H1 (cell line): ENCODE measurements at regions not wholly inside any gene's neighbourhood (a gene's known extent, or its start where the extent isn't known, plus 50 kb on each side); places are given as distances from the start of the nearest gene placed in this dataset.

Experiments used
- CHD1 ChIP-seq: IDR thresholded peaks from 2 replicates; pipeline ENCODE4 v1.6.1; 2012; ENCODE audit warnings: low read depth, low read length, improper control_type of control experiment
- EGR1 ChIP-seq: IDR thresholded peaks from 2 replicates; pipeline ENCODE4 v1.6.1; 2011; ENCODE audit warnings: low read depth, low read length, borderline replicate concordance
- JUN ChIP-seq: IDR thresholded peaks from 2 replicates; pipeline ENCODE4 v1.6.1; 2011; ENCODE audit warnings: low read depth, mild to moderate bottlenecking, improper control_type of control experiment, low read length
- KDM5A ChIP-seq: fragments of 200-600 bp; IDR thresholded peaks from 2 replicates; pipeline ENCODE4 v1.7.1; 2012; ENCODE audit warnings: mild to moderate bottlenecking, low read length, inconsistent platforms, mixed read lengths
- NRF1 ChIP-seq: IDR thresholded peaks from 2 replicates; pipeline ENCODE4 v1.6.1; 2011; ENCODE audit warnings: mild to moderate bottlenecking, low read depth, low read length, improper control_type of control experiment
- POLR2A ChIP-seq, 2 experiments: IDR thresholded peaks; 1 replicate in 1 of 2; 2 replicates in 1 of 2; pipeline ENCODE4 v1.6.1; 2011; ENCODE audit warnings: low read depth in 2 of 2, low read length in 2 of 2, mild to moderate bottlenecking in 2 of 2; ENCODE audit errors: control extremely low read depth in 1 of 2
- SP2 ChIP-seq: IDR thresholded peaks from 2 replicates; pipeline ENCODE4 v1.6.1; 2012; ENCODE audit warnings: mild to moderate bottlenecking, low read length, inconsistent platforms
- YY1 ChIP-seq: IDR thresholded peaks from 2 replicates; pipeline ENCODE4 v1.6.1; 2011; ENCODE audit warnings: low read depth, mild to moderate bottlenecking, low read length
- TF ChIP-seq, protein P1 (sequence below), 3 experiments: IDR thresholded peaks; 1 replicate in 2 of 3; 2 replicates in 1 of 3; pipeline versions ENCODE4 v1.5.1 to v1.6.1; 2011; ENCODE audit warnings: low read length in 3 of 3, mild to moderate bottlenecking in 3 of 3, inconsistent platforms in 2 of 3, low read depth in 1 of 3, moderate library complexity in 1 of 3; ENCODE audit not compliant: insufficient read depth in 1 of 3; ENCODE audit errors: control extremely low read depth in 1 of 3

DNA sequence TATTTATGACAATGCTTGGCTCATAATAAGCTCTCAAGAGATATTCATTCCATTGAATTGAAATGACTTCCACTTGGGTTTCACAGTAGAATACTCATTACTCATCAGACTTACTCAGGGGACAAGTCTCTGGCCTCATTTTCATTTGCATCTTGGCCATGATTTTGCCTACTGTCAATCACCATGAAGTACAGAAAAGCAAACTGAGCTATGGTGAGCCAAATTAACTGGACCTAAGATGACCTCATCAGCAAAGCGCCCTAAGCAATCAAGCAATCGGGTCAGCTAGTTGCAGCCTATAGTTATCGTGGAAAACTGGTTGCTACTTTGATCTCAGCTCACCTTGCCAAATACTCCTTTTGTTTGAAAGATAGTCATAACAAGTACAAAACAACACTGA, 494.7 kb upstream of the SLC35B3 start:
- TF ChIP-seq JUN = no peak
- TF ChIP-seq, protein P1, sequence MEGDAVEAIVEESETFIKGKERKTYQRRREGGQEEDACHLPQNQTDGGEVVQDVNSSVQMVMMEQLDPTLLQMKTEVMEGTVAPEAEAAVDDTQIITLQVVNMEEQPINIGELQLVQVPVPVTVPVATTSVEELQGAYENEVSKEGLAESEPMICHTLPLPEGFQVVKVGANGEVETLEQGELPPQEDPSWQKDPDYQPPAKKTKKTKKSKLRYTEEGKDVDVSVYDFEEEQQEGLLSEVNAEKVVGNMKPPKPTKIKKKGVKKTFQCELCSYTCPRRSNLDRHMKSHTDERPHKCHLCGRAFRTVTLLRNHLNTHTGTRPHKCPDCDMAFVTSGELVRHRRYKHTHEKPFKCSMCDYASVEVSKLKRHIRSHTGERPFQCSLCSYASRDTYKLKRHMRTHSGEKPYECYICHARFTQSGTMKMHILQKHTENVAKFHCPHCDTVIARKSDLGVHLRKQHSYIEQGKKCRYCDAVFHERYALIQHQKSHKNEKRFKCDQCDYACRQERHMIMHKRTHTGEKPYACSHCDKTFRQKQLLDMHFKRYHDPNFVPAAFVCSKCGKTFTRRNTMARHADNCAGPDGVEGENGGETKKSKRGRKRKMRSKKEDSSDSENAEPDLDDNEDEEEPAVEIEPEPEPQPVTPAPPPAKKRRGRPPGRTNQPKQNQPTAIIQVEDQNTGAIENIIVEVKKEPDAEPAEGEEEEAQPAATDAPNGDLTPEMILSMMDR (IDR thresholded peaks at IDR 0.05; ENCODE audit: control extremely low read depth in 1 of 3, insufficient read depth in 1 of 3, low read depth in 1 of 3, low read length in 3 of 3) = no peak
- TF ChIP-seq NRF1 = no peak
- TF ChIP-seq YY1 = no peak
- no peak for TF ChIP-seq KDM5A
- no peak for TF ChIP-seq SP2
- TF ChIP-seq POLR2A (IDR thresholded peaks at IDR 0.05; ENCODE audit: control extremely low read depth in 1 of 2, low read depth in 2 of 2, low read length in 2 of 2) = no peak
- no peak for TF ChIP-seq EGR1
- no peak for TF ChIP-seq CHD1
